Sigmoid colon (tissue), 6 donors: ENCODE measurements at regions not wholly inside any gene's neighbourhood (a gene's known extent, or its start where the extent isn't known, plus 50 kb on each side); places are given as distances from the start of the nearest gene placed in this dataset.

Source experiments
- DNase-seq: peaks from one replicate; pipeline ENCODE4 v3.0.0-alpha.2; 2019
- H3K27ac ChIP-seq, 4 donors: fragments of 200-600 bp; sonication (generic); one replicate each; pipeline ENCODE4 v1.5.1; 2016 to 2019; ENCODE audit warnings: mild to moderate bottlenecking in 1 of 4
- H3K27me3 ChIP-seq, 3 donors: fragments of 200-600 bp; sonication (generic); one replicate each; pipeline ENCODE4 v1.5.1; 2019; ENCODE audit warnings: mild to moderate bottlenecking in 1 of 3
- H3K36me3 ChIP-seq, 4 donors: fragments of 200-600 bp; sonication (generic); one replicate each; pipeline ENCODE4 v1.5.1; 2016 to 2019
- H3K4me1 ChIP-seq, 4 donors: fragments of 200-600 bp; sonication (generic); one replicate each; pipeline ENCODE4 v1.5.1; 2017 to 2019
- H3K4me3 ChIP-seq, 4 donors: fragments of 200-600 bp; sonication (generic); one replicate each; pipeline ENCODE4 v1.5.1; 2017 to 2019; ENCODE audit warnings: mild to moderate bottlenecking in 2 of 4, moderate library complexity in 1 of 4
- H3K9me3 ChIP-seq, 4 donors: fragments of 200-600 bp in 3 of 4; sonication (generic) in 3 of 4; one replicate each; pipeline versions ENCODE4 v1.5.1 to v1.6.1; 2013 to 2019
- EP300 ChIP-seq, 4 donors: sonication (generic); formaldehyde crosslinking; IDR thresholded peaks; one replicate each; pipeline ENCODE4 v1.6.1; 2017; ENCODE audit warnings: antibody characterized with exemption in 4 of 4
- POLR2A ChIP-seq, 2 donors: fragments of 450-650 bp; IDR thresholded peaks; one replicate each; pipeline ENCODE4 v1.6.1; 2016; ENCODE audit warnings: antibody characterized with exemption in 2 of 2, mild to moderate bottlenecking in 2 of 2, moderate library complexity in 2 of 2
- POLR2AphosphoS5 ChIP-seq, 4 donors: sonication (generic); formaldehyde crosslinking; IDR thresholded peaks; one replicate each; pipeline ENCODE4 v1.6.1; 2017; ENCODE audit warnings: antibody characterized with exemption in 4 of 4
- WGBS, 2 donors: extraction: QIAGEN DNeasy Blood & Tissue Kit; methylation state at CpG; one replicate each; pipeline ENCODE4 v1.1.7; 2013; 5-methylcytosine and 5-hydroxymethylcytosine counted together
- intact Hi-C: fragments of 100-400 bp; cut with DNase I; formaldehyde crosslinking; loops from one replicate; pipeline ENCODE4 v1.15.1; 2023
- TF ChIP-seq, protein P1 (sequence below), 4 experiments: fragments of 450-650 bp in 3 of 4; fragments of 200-600 bp in 1 of 4; IDR thresholded peaks; one replicate each; pipeline ENCODE4 v1.5.1; 2016 to 2019; ENCODE audit warnings: antibody characterized with exemption in 4 of 4, mild to moderate bottlenecking in 3 of 4, moderate library complexity in 2 of 4
- donor health status: healthy with polysubstance abuse.
- donor health status: healthy.

DNA sequence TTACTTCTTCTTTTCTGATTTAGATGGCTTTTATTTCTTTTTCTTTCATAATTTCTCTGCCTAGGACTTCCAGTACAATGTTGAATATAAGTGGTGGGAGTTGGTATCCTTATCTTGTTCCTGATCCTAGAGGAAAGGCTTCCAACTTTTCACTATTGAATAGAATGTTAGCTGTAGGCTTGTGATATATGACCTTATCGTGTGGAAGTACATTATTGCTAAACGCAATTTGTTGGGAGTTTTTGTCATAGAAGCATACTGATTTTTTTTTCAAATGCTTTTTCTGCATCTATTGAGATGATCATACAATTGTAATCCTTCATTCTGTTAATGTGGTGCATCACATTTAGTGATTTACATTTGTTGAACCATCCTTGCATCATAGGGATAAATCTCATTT is 79.5 kb downstream of the FASLG start:
- TF ChIP-seq POLR2A (IDR thresholded peaks at IDR 0.05) (no peak), EP300 (IDR thresholded peaks at IDR 0.05) (no peak), POLR2AphosphoS5 (IDR thresholded peaks at IDR 0.05) (no peak)
- TF ChIP-seq, protein P1, sequence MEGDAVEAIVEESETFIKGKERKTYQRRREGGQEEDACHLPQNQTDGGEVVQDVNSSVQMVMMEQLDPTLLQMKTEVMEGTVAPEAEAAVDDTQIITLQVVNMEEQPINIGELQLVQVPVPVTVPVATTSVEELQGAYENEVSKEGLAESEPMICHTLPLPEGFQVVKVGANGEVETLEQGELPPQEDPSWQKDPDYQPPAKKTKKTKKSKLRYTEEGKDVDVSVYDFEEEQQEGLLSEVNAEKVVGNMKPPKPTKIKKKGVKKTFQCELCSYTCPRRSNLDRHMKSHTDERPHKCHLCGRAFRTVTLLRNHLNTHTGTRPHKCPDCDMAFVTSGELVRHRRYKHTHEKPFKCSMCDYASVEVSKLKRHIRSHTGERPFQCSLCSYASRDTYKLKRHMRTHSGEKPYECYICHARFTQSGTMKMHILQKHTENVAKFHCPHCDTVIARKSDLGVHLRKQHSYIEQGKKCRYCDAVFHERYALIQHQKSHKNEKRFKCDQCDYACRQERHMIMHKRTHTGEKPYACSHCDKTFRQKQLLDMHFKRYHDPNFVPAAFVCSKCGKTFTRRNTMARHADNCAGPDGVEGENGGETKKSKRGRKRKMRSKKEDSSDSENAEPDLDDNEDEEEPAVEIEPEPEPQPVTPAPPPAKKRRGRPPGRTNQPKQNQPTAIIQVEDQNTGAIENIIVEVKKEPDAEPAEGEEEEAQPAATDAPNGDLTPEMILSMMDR (IDR thresholded peaks at IDR 0.05), result no peak
- no peaks in the 10 kb centered on the region for H3K4me1 ChIP-seq
- no peaks in the 10 kb centered on the region for H3K9me3 ChIP-seq
- H3K27me3 ChIP-seq, result no peaks in the 10 kb centered on the region
- no peak for DNase-seq
- H3K27ac ChIP-seq, result no peak overlapping the region
- H3K4me3 ChIP-seq, result no peak overlapping the region
- WGBS, 2 donors, result 82 to 93% methylated on average over 2 of the region's 2 CpGs
- H3K36me3 ChIP-seq, result no peaks in the 10 kb centered on the region
- intact Hi-C loops, result no loop called here

DNA sequence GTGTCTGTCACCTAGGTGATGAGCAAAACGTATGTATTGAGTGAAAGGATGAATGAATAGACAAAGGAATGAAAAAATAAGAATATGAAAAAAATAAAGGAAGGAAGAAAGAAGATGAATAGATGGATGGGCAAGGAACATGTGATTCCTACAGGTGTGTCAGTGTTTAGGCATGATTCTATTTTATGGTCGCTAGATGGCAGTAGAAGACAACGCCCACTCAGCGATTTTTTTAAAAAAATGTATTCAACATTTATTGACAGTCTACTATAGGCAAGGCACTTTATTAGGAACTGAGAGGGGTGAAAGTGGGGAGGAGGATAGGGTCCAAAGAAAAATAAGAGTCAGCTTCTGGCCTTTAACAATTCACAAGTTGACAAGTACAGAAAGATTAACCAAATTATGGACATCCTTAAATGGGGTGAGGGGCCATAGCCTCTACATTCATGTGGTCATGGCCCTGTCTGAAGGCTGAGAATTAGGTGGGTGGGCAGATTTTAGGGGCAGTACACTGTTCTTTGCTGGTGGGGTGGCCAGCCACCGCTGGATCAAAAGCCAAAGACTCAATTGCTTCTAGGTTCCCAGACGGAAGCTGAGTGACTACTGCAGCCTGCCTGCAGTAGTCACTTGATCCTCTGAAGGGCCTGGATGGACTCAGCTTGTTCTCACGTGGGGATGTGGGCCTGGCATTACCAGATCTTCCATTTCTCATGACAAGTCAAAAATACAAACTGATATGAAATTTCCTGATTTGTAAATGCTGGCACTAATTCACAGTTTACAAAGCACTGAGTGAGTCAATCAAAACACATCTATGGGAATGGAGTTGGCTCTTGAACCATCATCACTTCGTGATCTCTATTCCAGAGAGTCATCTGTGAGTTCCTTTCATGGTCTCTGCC is 83.9 kb downstream of the FASLG start:
- H3K9me3 ChIP-seq, result no peaks in the 10 kb centered on the region
- peaks cover 0 to 21% (median 13%) of the 10 kb centered on the region in 4 donors for H3K4me1 ChIP-seq
- no peaks in the 10 kb centered on the region for H3K27me3 ChIP-seq
- TF ChIP-seq, protein P1 (IDR thresholded peaks at IDR 0.05), result peak; percentile 30 to 76 (median 38)
- no peak for TF ChIP-seq POLR2AphosphoS5 (IDR thresholded peaks at IDR 0.05)
- H3K36me3 ChIP-seq, result no peaks in the 10 kb centered on the region
- 17 to 26% methylated on average over 8 of the region's 8 CpGs for WGBS, 2 donors
- no peak overlapping the region for H3K27ac ChIP-seq
- intact Hi-C loops, result loop anchor here (2.0 to 10.0 kb wide), 3 partner anchors 82 to 679 kb away; no protein-coding TSS in a partner anchor
- no peak overlapping the region for H3K4me3 ChIP-seq
- DNase-seq, result no peak

DNA sequence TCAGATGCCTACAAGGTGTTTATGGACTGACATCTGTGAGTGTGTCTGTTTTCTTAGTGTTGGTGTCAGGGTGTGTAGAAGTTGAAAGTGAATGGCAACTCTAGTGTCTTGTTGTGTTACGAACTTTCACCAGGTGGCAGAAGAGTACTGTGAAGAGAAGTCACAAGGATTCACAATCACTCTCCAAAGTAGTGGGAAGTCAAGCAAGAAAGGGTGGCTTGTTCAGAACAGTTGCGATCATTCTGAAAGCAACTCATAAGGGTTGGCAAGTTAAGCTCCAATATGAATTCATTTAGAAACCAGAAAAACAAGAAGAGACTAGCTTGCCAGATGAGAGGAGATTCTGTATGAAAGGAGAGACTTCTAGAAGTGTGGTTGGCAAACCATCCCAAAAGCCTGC is 86.1 kb downstream of the FASLG start:
- no peak overlapping the region for H3K4me3 ChIP-seq
- no peak for TF ChIP-seq POLR2A (IDR thresholded peaks at IDR 0.05)
- TF ChIP-seq, protein P1 (IDR thresholded peaks at IDR 0.05), result peak; percentile 22 to 46 (median 37)
- no peaks in the 10 kb centered on the region for H3K27me3 ChIP-seq
- intact Hi-C loops, result loop anchor here (2.0 to 10.0 kb wide), 2 partner anchors 80 to 1080 kb away; partner anchors contain the start of genes CENPL and DARS2
- H3K36me3 ChIP-seq, result no peaks in the 10 kb centered on the region
- H3K9me3 ChIP-seq, result no peaks in the 10 kb centered on the region
- H3K27ac ChIP-seq, result peak overlapping the region in 2 of 4 donors; percentile 57 to 69
- H3K4me1 ChIP-seq, result peaks cover 0 to 21% (median 13%) of the 10 kb centered on the region in 4 donors
- no peak for DNase-seq
- WGBS, 2 donors, result 5 to 8% methylated on average over 2 of the region's 2 CpGs

DNA sequence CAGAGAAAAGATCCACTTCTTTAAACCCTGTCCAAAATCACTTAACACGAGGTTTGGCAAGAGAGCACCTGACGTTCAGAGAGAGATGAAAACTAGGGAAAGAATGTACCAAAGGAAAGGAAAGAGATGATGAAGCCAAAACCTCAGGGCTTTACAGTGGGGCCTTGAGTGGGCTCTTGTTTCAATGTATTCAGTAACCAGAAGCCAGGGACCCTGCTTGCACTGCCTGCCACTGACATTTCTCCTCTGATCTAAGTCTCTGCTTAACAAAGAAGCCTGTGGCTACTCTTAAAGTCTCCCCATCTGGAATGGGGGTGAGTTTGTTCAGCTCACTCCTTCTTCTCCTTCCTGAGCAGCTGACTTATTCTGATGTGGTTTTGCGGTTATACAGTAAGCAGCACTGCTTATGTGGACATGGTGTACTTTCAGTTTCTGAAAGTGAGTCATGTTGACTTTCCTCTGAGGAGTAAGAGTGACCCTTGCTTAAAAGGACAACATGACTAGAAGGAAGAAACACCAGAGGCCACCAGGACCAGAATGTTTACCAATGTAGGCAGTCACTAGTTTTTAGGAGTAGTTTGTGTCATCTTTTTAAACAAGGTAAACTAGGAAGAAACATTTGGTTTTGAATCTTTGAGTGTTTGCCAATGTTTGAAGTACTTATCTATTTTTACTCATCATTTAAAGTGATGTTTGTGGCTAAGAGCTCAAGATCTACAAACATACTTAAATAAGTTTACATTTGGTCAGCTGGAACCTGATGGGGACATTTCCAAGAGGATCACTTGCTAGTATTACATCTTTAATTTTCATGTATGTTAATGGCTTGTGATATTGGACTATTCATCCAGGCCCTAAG is 87.4 kb downstream of the FASLG start:
- Histone ChIP-seq H3K9me3 (no peaks in the 10 kb centered on the region), H3K36me3 (no peaks in the 10 kb centered on the region), H3K27ac (peak overlapping the region; percentile 57 to 71 (median 66)), H3K4me1 (peaks cover 0 to 21% (median 13%) of the 10 kb centered on the region in 4 donors), H3K4me3 (no peak overlapping the region), H3K27me3 (no peaks in the 10 kb centered on the region)
- intact Hi-C loops, result loop anchor here (10.0 kb wide), 1 partner anchor 78 kb away; no protein-coding TSS in a partner anchor
- TF ChIP-seq POLR2A (IDR thresholded peaks at IDR 0.05) (no peak), POLR2AphosphoS5 (IDR thresholded peaks at IDR 0.05) (peak; percentile 42 to 79 (median 56)), EP300 (IDR thresholded peaks at IDR 0.05) (peak in 3 of 4 donors; percentile 6 to 87 (median 80))
- TF ChIP-seq, protein P1 (IDR thresholded peaks at IDR 0.05), result no peak
- no peak for DNase-seq
- 25 to 48% methylated on average over 3 of the region's 3 CpGs for WGBS, 2 donors
